CD4-positive, alpha-beta T cell treated with Interleukin-4 for 4 hours (primary cell): ENCODE measurements at regions not wholly inside any gene's neighbourhood (a gene's known extent, or its start where the extent isn't known, plus 50 kb on each side); places are given as distances from the start of the nearest gene placed in this dataset.
"Not testable (repeated sequence)": the region's sequence is repeated elsewhere in the genome, so short reads cannot be mapped to it uniquely, and the experiment has no call there.

ENCODE experiments used
- DNase-seq: peaks from one replicate; pipeline ENCODE4 v3.0.0-alpha.2; 2020

DNA sequence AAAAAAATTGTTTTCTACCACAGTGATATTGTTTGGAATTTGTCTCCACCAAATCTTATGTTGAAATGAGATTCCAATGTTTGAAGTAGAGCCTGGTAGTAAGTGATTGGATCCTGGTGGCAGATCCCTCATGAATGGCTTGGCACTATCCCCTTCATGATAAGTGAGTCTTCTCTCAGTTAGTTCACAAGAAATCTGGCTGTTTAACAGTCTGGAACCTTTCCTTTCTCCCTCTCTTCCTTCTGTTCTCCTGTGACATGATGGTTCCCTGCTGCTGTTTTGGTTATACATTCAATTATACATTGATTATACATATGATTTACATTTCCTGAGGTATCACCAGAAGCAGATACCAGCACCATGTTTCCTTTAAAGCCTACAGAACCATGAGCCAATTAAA lies 442.2 kb downstream of the SLC6A15 start:
- no peak for DNase-seq

- no peak for DNase-seq
These were observed 448.0 kb downstream of the SLC6A15 start for GRCh38 chr12:84464616-84465015.

GRCh38 chr12:84463741-84464495 lies 448.7 kb downstream of the SLC6A15 start:
- DNase-seq = no peak

DNA sequence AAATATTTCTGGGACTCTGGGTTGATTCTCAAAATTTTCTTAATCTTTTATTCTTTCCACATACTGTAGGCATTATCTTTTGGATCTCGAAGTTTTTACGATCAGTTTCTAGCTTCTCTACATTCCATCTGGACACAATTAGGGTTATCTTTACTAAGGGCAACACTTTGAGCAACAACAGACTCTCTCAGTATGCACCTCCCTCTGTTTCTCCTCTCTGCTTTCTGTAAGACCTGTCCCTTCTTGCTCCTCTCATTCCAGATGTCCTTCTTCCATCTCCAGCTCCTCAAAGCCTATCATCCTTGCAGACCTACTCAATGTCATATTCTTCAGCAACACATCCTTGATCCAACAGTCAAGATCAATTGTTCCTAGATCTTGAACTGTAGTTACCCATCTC lies 457.0 kb downstream of the SLC6A15 start:
- no peak for DNase-seq

DNA sequence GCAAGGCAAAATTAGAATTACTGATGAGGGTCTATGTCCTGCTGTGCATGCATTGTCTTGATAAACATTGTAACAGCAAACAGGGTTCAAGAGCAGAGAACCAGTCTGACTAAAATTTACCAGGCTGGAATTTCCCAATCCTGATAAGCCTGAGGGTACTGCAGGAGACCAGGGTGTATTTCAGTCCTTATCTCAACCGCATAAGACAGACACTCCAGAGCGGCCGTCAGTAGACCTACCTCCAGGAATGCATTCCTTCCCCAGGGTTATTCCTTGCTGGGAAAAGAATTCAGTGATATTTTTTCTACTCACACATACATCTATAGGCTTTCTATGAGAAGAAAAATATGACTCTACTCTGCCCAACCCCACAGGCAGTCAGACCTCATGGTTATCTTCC lies 466.1 kb downstream of the SLC6A15 start:
- DNase-seq = not testable (repeated sequence)

GRCh38 chr12:84436134-84436533 lies 476.5 kb downstream of the SLC6A15 start:
- no peak for DNase-seq

GRCh38 chr12:84435682-84436081 lies 476.9 kb downstream of the SLC6A15 start:
- no peak for DNase-seq

- DNase-seq = no peak
These were observed 490.3 kb downstream of the SLC6A15 start for GRCh38 chr12:84422340-84422739.

- DNase-seq = no peak
These were observed 491.5 kb downstream of the SLC6A15 start for GRCh38 chr12:84421103-84421502.

DNA sequence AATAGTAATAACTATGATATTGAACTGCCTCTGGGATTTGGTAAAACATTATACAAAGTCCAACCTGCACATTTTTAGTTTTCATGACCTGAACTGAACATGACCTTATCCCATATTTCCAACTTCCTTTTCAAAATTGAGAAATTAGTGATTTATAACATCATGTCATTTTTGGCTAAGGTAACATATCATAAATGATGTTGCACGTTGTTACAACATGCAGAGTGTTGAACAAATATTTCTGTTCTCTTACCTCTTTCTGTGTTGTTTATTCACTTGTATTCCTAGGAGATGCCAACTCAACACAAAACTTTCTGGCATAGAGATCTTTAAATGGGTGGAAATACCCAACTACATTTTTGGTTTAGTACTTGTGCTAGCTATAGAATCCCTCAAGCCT lies 496.0 kb downstream of the SLC6A15 start:
- DNase-seq = no peak

GRCh38 chr12:84415946-84416345 lies 496.7 kb downstream of the SLC6A15 start:
- DNase-seq = no peak

DNA sequence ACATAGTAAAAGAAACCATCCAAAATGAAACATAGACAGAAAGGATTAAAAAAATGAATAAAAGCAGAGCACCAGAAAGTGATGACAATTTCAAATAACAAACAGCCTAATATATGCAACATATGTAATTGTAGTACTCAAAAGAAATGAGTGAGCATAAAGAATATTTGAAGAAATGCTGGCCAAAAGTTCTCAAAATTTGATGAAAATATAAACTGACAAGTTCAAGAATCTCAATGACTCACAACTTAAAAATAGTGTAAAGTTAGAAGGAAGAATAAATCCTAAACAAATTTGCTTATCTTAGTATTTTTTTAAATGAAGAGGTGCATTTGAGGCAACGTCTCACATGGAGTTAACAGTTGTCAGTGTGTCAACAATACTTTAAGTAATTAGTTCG lies 498.9 kb downstream of the SLC6A15 start:
- no peak for DNase-seq

DNA sequence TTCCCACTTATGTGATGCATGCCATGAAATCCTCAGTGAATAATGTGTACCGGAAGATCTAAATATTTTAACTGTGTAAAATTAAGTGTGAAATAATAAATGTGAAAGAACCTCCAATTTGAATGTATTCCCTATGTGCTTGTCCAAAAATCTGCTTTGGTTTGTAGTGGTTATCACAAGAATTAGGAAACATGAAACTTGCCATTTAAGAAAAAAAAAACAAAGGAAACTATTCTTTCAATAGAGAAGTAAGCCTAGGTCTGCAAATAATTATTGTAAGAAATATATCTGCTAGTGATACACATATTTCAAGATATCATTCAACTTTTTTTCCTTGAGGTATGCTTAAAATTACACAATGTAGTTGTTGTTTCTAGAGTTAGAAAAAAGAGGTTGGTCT lies 500.4 kb downstream of the SLC6A15 start:
- DNase-seq = no peak

GRCh38 chr12:84411031-84411430 lies 501.6 kb downstream of the SLC6A15 start:
- DNase-seq = no peak

GRCh38 chr12:84408936-84409335 lies 503.7 kb downstream of the SLC6A15 start:
- no peak for DNase-seq

DNA sequence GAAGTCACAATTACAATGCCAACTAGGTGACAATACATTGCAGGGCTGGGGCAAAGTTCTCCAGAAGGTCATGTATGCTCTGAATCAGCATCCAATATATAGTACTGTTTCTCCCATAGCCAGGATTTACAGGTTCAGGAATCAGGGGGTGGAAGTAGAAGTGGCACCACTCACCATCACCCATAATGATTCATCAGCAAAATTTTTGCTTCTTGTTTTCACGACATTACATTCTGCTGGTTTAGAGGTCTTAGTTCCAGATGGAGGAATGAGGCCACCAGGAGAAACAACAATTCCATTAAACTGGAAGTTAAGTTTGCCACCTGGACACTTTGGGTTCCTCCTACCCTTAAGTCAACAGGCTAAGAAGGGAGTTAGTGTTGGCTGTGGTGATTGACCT lies 505.9 kb downstream of the SLC6A15 start:
- DNase-seq = not testable (repeated sequence)

GRCh38 chr12:84397846-84398245 lies 514.8 kb downstream of the SLC6A15 start:
- no peak for DNase-seq

DNA sequence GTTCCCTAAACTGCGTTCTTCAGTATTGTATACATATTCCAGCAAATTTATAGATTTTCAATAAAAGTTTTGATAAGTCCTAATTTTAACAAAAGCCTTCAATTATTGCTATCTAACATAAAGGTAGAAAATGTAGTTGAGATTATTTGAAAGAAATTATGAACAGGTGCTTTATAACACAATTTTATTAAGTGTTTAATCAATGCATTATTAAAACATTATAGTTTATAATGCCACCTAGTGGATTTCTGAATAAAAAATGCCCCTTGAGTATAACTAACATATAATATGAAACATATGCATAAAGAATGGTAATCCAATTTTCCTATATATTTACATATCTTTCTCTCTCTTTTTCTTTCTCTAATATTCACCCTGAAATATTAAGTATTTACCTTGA lies 515.3 kb downstream of the SLC6A15 start:
- no peak for DNase-seq

GRCh38 chr12:84391176-84391575 lies 521.4 kb downstream of the SLC6A15 start:
- not testable (repeated sequence) for DNase-seq

DNA sequence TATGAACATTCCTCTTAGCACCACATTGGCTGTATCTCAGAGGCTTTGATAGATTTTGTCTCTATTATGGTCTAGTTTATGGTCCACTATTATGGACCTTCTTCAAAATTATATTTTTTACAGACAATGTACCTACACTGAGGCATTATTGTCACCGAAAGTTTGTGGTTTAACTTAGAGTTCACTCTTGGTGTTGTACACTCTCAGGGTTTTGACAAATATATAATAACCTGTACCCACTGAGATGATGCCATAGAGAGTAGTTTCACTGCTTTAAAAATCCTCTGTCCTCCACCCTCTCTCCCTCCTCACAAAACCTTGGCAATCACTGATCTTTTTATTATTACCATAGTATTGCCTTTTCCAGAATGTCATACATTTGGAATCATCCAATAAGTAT lies 528.2 kb downstream of the SLC6A15 start:
- DNase-seq = no peak

DNA sequence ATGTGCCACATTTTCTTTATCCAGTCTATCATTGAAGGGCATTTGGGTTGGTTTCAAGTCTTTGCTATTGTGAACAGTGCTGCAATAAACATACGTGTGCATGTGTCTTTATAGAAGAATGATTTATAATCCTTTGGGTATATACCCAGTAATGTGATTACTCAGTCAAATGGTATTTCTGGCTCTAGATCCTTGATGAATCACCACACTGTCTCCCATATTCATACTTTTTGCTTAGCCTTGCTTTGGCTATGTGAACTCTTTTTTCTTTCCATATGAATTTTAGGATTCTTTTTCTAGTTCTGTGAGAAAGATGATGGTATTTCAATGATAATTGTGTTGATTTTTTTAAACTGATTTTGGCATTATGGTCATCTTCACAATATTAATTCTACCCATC lies 530.1 kb downstream of the SLC6A15 start:
- not testable (repeated sequence) for DNase-seq

GRCh38 chr12:84376320-84376719 lies 536.3 kb downstream of the SLC6A15 start:
- no peak for DNase-seq

DNA sequence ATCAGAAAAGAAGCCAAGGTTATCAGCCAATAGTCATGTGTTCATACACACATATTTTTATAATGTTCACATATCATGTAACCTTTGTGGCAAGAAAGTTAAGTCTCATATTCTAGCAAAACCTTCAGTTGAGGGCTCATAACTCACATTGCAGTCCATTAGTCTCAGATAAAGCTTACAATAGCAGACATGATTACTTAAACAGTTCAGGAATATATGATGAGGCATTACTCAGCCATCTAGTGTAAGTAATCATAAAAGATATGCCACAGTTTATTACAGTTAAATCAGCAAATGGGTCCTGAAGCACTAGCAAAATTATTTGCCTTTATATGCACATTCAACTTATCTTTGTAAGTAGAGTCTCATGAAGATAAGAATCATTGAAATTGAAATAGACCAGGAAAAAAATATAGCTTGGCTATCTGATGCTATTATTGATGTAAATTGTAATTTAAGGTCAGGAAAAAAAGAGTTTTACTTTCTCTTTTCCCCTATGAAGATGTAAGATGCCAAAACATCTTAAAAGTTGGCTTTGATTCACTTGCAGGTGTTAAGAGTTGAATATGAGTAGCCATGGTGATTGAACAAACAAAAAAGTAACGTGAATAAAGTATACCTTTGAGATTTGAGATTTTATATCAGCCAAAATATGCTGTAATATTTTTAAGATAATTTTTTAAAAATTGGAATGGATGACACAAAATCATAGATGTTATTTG lies 537.0 kb downstream of the SLC6A15 start:
- DNase-seq = no peak

DNA sequence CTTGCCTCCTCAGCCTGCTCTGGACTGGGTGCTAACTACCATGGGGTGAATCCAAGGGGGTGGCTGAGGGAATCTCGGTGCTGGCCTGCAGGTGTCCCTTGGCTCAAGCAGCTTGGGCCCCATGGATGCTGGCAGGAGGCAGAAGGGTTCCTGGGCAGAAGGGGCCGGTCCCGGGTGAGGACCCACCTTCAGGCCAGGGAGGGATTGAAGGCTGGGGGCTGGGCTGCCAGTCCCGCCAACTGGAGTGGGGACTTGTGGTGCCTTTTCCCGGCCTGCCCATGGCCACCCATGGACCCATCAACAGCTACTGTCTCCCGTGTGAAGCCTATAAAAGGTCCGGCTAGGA lies 550.1 kb downstream of the SLC6A15 start:
- no peak for DNase-seq
